IMR-90 (cell line): ENCODE measurements at regions not wholly inside any gene's neighbourhood (a gene's known extent, or its start where the extent isn't known, plus 50 kb on each side); places are given as distances from the start of the nearest gene placed in this dataset.

Experiments
- CEBPB ChIP-seq: IDR thresholded peaks from 2 replicates; pipeline ENCODE4 v1.6.1; 2012; ENCODE audit warnings: low read depth, low read length, improper control_type of control experiment
- CHD1 ChIP-seq: IDR thresholded peaks from 2 replicates; pipeline ENCODE4 v1.6.1; 2012; ENCODE audit warnings: low read depth, low read length, improper control_type of control experiment
- CTCF ChIP-seq: conservative IDR thresholded peaks from 2 replicates; pipeline ENCODE4 v1.5.1; 2012; ENCODE audit warnings: mild to moderate bottlenecking, low read depth, low read length, improper control_type of control experiment
- MAZ ChIP-seq: IDR thresholded peaks from 2 replicates; pipeline ENCODE4 v1.6.1; 2012; ENCODE audit warnings: low read depth, mild to moderate bottlenecking, low read length, improper control_type of control experiment, moderate library complexity, borderline replicate concordance
- MXI1 ChIP-seq: IDR thresholded peaks from 2 replicates; pipeline ENCODE4 v1.6.1; 2012; ENCODE audit warnings: low read depth, mild to moderate bottlenecking, low read length, moderate library complexity, borderline replicate concordance
- POLR2A ChIP-seq: IDR thresholded peaks from 2 replicates; pipeline ENCODE4 v1.6.1; 2012; ENCODE audit warnings: mild to moderate bottlenecking, low read depth, low read length

GRCh38 chr12:125249066-125249824 is 184.0 kb downstream of the AACS start:
- TF ChIP-seq CEBPB: 0 out of 2 replicates have a peak, but pooled peaks have one; percentile 7
- TF ChIP-seq CTCF: no peak
- TF ChIP-seq MAZ: no peak
- no peak for TF ChIP-seq CHD1
- TF ChIP-seq MXI1: no peak
- no peak for TF ChIP-seq POLR2A
